Endothelial cell (in vitro differentiated cells): ENCODE measurements at regions not wholly inside any gene's neighbourhood (a gene's known extent, or its start where the extent isn't known, plus 50 kb on each side); places are given as distances from the start of the nearest gene placed in this dataset.

Source experiments
- DNase-seq: peaks from one replicate; pipeline ENCODE4 v3.0.0; 2021; ENCODE audit warnings: low spot score
- H3K27ac Mint-ChIP-seq: one replicate; pipeline ENCODE4 v1.8.0; 2021; ENCODE audit warnings: mixed read lengths, inconsistent platforms; ENCODE audit not compliant: unreplicated experiment
- H3K27me3 Mint-ChIP-seq: one replicate; pipeline ENCODE4 v1.8.0; 2021; ENCODE audit warnings: mild to moderate bottlenecking, moderate library complexity, mixed read lengths, inconsistent platforms; ENCODE audit not compliant: unreplicated experiment
- H3K36me3 Mint-ChIP-seq: one replicate; pipeline ENCODE4 v1.8.0; 2021; ENCODE audit warnings: mild to moderate bottlenecking, low read depth, mixed read lengths, inconsistent platforms; ENCODE audit not compliant: unreplicated experiment
- H3K4me1 Mint-ChIP-seq: one replicate; pipeline ENCODE4 v1.8.0; 2021; ENCODE audit warnings: mild to moderate bottlenecking, mixed read lengths, inconsistent platforms; ENCODE audit not compliant: unreplicated experiment
- H3K4me3 Mint-ChIP-seq: one replicate; pipeline ENCODE4 v1.8.0; 2021; ENCODE audit warnings: mild to moderate bottlenecking, mixed read lengths, inconsistent platforms; ENCODE audit not compliant: unreplicated experiment
- H3K9me3 Mint-ChIP-seq: one replicate; pipeline ENCODE4 v1.8.0; 2021; ENCODE audit warnings: mixed read lengths, inconsistent platforms; ENCODE audit not compliant: unreplicated experiment
- TF ChIP-seq, protein P1 (sequence below): fragments of 200-600 bp; sonication (generic); IDR thresholded peaks from one replicate; pipeline ENCODE4 v1.5.0; 2021; ENCODE audit warnings: antibody characterized with exemption; ENCODE audit not compliant: unreplicated experiment

DNA sequence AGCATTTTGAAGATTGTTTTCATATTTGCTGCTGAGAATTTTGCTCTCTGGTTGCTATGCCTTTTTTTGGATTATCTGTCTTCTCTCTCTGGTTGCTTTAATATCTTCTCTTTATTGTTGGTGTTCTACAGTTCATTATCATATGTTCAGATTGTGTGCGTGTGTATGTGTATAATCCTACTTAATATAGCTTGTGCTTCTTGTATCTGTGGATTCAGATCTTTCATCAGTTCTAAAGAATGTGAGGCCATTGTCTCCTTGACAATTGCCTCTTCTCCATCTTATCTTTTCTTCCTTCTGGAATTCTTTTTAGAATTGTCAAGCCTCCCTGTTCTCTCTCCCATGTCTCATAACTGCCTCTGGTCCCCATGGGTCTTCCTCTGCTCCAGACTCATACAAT lies 195.4 kb downstream of the CDC5L start:
- H3K4me3 Mint-ChIP-seq, result no peak overlapping the region
- H3K9me3 Mint-ChIP-seq, result no peaks in the 10 kb centered on the region
- peaks cover 4% of the 10 kb centered on the region for H3K4me1 Mint-ChIP-seq
- H3K27me3 Mint-ChIP-seq, result no peaks in the 10 kb centered on the region
- H3K36me3 Mint-ChIP-seq, result no peaks in the 10 kb centered on the region
- no peak overlapping the region for H3K27ac Mint-ChIP-seq
- no peak for DNase-seq
- TF ChIP-seq, protein P1, sequence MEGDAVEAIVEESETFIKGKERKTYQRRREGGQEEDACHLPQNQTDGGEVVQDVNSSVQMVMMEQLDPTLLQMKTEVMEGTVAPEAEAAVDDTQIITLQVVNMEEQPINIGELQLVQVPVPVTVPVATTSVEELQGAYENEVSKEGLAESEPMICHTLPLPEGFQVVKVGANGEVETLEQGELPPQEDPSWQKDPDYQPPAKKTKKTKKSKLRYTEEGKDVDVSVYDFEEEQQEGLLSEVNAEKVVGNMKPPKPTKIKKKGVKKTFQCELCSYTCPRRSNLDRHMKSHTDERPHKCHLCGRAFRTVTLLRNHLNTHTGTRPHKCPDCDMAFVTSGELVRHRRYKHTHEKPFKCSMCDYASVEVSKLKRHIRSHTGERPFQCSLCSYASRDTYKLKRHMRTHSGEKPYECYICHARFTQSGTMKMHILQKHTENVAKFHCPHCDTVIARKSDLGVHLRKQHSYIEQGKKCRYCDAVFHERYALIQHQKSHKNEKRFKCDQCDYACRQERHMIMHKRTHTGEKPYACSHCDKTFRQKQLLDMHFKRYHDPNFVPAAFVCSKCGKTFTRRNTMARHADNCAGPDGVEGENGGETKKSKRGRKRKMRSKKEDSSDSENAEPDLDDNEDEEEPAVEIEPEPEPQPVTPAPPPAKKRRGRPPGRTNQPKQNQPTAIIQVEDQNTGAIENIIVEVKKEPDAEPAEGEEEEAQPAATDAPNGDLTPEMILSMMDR, result no peak

DNA sequence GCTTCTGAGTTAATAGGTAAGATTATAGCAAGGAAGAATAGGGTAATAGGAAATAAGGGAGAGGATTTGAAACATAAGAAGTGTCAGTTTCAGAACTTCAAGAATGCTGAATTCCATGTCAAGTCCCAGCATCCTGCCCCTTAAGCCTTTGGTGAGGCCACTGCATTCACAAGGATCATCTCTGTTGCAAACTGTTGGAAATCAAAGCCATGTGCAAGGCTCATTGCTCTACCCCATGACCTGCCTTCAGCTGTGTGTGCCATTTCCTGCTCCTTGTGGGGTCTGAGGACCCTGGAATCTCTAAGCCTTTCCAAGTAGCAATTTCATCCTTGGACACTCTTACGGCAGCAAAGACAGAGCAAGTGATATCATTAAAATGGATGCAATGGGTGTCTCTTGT lies 203.0 kb downstream of the CDC5L start:
- no peaks in the 10 kb centered on the region for H3K4me1 Mint-ChIP-seq
- H3K27ac Mint-ChIP-seq, result no peak overlapping the region
- H3K9me3 Mint-ChIP-seq, result no peaks in the 10 kb centered on the region
- no peak for DNase-seq
- peaks cover 1% of the 10 kb centered on the region for H3K27me3 Mint-ChIP-seq
- H3K36me3 Mint-ChIP-seq, result no peaks in the 10 kb centered on the region
- TF ChIP-seq, protein P1, result no peak
- no peak overlapping the region for H3K4me3 Mint-ChIP-seq

DNA sequence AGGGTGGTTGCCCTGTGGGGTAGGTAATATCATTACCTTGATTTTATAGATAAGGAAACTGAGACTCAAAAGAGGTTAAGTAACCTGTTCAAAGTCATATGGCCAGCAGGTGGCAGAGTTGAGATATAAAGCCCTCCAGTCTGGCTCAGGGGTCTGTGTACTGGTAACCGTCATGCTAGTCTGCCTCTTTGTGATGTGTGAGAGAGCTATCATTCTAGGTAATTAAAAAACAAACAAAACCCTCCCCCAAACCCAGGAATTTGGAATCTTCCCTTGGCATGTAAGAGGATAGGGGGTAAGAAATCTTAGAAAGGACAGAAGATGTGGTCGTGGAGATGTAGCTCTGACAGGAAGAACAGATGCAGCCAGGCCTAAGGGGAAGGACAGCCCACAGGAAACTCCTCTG lies 206.0 kb downstream of the CDC5L start:
- H3K9me3 Mint-ChIP-seq, result no peaks in the 10 kb centered on the region
- no peaks in the 10 kb centered on the region for H3K4me1 Mint-ChIP-seq
- peaks cover 1% of the 10 kb centered on the region for H3K27me3 Mint-ChIP-seq
- no peaks in the 10 kb centered on the region for H3K36me3 Mint-ChIP-seq
- TF ChIP-seq, protein P1, result peak; percentile 78
- no peak overlapping the region for H3K27ac Mint-ChIP-seq
- H3K4me3 Mint-ChIP-seq, result no peak overlapping the region
- peak; percentile 68 for DNase-seq

DNA sequence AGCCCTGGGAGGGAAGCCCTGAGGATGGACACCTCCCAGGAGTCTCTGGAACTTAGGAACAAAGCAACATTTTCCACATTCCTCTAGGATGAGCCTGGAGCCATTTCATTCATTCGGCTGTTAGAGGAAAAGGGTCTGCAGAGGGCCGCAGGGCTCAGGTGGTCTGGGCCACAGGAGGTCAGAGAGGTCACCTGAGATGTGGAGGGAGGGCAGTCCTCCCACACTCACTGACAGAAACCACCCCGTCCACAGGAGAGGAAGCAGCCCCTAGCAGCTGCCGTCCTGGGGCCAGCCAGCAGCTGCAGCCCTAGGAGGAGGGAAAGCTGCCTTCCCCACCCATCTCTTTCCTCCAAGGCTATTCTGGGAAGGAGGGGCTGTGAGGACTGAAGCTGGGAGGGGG lies 207.0 kb downstream of the CDC5L start:
- H3K27me3 Mint-ChIP-seq, result peaks cover 1% of the 10 kb centered on the region
- no peak overlapping the region for H3K4me3 Mint-ChIP-seq
- no peaks in the 10 kb centered on the region for H3K4me1 Mint-ChIP-seq
- TF ChIP-seq, protein P1, result no peak
- no peak overlapping the region for H3K27ac Mint-ChIP-seq
- DNase-seq, result no peak
- no peaks in the 10 kb centered on the region for H3K9me3 Mint-ChIP-seq
- H3K36me3 Mint-ChIP-seq, result no peaks in the 10 kb centered on the region

DNA sequence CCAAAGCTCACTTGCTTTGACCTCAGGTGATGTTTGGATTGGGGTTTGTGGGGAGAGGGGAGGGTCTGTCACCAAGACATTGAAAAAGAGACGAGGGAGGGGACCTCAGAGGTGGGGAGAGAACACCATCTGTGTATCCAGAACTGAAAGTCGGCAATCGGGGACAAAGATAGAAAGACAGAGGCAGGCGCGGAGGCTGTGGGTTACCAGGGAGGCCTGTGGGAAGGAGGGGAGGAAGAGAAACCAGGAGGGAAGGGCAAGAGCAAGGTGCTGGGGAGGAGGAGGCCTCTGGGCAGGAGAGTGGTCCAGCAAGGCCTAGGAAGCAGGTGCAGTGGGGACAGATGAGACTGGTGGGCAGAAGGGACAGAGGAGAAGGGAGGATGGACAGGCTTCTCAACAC lies 211.2 kb downstream of the CDC5L start:
- H3K4me3 Mint-ChIP-seq, result no peak overlapping the region
- no peaks in the 10 kb centered on the region for H3K9me3 Mint-ChIP-seq
- peaks cover 3% of the 10 kb centered on the region for H3K27me3 Mint-ChIP-seq
- no peak for DNase-seq
- no peaks in the 10 kb centered on the region for H3K4me1 Mint-ChIP-seq
- no peaks in the 10 kb centered on the region for H3K36me3 Mint-ChIP-seq
- H3K27ac Mint-ChIP-seq, result no peak overlapping the region
- TF ChIP-seq, protein P1, result no peak
